ENCODE measurements at regions not wholly inside any gene's neighbourhood (a gene's known extent, or its start where the extent isn't known, plus 50 kb on each side); places are given as distances from the start of the nearest gene placed in this dataset.

DNA sequence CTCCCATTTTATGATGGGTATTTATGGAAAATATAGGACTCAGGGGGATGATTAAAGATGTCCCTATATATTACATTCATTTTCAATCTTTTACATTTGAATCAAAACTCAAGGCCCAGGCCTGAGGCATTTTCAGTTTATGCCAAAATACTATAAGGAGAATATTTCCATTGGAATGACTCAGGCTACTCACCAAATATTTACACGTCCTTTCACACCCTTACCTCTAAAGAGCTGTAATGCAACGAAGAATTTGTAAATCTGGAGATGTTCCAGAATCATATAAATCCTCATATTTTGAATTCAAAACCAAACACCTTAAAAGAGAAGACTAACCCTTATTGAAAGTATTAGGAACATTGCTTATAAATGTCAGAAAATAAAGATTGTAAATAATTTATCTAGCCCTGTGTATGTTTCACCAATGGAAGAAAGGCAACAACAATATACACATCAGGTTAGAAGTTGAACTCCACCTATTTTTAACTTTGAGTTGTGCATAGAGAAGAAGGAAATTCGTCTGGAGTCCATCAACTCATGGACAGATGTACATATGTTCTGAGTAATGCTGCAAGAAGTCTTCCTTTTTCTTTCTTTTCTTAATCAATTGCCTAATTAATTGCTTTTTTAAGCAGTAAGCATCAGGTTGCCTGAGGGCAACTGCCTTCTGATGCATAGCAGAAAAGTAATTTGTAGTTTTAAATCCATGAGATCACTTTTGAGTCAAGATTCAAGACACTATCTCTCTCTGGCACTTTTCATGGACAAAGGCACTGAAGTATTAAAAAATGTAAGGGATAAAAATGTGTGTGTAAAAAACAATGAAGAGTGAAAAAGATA lies 579.3 kb upstream of the RGMB start:
- Histone ChIP-seq H3K79me2 (ENCODE audit: control insufficient read depth in 1 of 2, insufficient read depth in 2 of 2, low read length in 2 of 2) (no peaks in the 10 kb centered on the region), H3K27me3 (replicated peaks in 1 of 4; ENCODE audit: control insufficient read depth in 3 of 4, extremely low read depth in 1 of 4, insufficient read depth in 3 of 4, low read length in 3 of 4) (no peaks in the 10 kb centered on the region), H2BK120ac (replicated peaks; ENCODE audit: low read depth, low read length) (no peak overlapping the region)
- no peak for TF ChIP-seq SIN3A (conservative IDR thresholded peaks at IDR 0.05 in 1 of 2, IDR thresholded peaks at IDR 0.05 in 1 of 2; ENCODE audit: low read depth in 1 of 2, low read length in 2 of 2)
- TF ChIP-seq HDAC2 (IDR thresholded peaks at IDR 0.05; ENCODE audit: borderline replicate concordance in 1 of 2, low read depth in 2 of 2, low read length in 2 of 2), result no peak
- TF ChIP-seq SP4 (IDR thresholded peaks at IDR 0.05; ENCODE audit: low read length), result no peak
- no peak for TF ChIP-seq POLR2A (IDR thresholded peaks at IDR 0.05; ENCODE audit: control extremely low read depth in 1 of 2, low read depth in 2 of 2, low read length in 2 of 2)
- TF ChIP-seq PHF8 (conservative IDR thresholded peaks at IDR 0.05; ENCODE audit: low read depth, low read length), result no peak
- no peak for TF ChIP-seq NANOG (IDR thresholded peaks at IDR 0.05; ENCODE audit: insufficient read depth, low read depth, low read length, poor library complexity, severe bottlenecking)
- TF ChIP-seq CEBPB (IDR thresholded peaks at IDR 0.05; ENCODE audit: low read depth, low read length), result no peak
- no peak for TF ChIP-seq JUND (IDR thresholded peaks at IDR 0.05; ENCODE audit: low read length)
- no peak for TF ChIP-seq CHD2 (IDR thresholded peaks at IDR 0.05; ENCODE audit: low read length)
- no peak for TF ChIP-seq RFX5 (IDR thresholded peaks at IDR 0.05; ENCODE audit: borderline replicate concordance, low read depth, low read length)
- TF ChIP-seq CREB1 (IDR thresholded peaks at IDR 0.05), result no peak
- no peak for TF ChIP-seq SIX5 (IDR thresholded peaks at IDR 0.05; ENCODE audit: low read depth, low read length)
- TF ChIP-seq RXRA (IDR thresholded peaks at IDR 0.05; ENCODE audit: insufficient read depth, low read depth, low read length), result no peak
- TF ChIP-seq NRF1 (IDR thresholded peaks at IDR 0.05; ENCODE audit: low read depth, low read length), result no peak

More for the DNA sequence above, 579.3 kb upstream of the RGMB start:
- no peak overlapping the region for H3K9ac ChIP-seq (replicated peaks in 1 of 4; ENCODE audit: extremely low read depth in 1 of 4, low read depth in 3 of 4, low read length in 3 of 4)
- no peak overlapping the region for H2BK12ac ChIP-seq (ENCODE audit: low read depth, low read length)
- no peak overlapping the region for H4K91ac ChIP-seq (replicated peaks; ENCODE audit: insufficient read length, low read length)
- H2AK5ac ChIP-seq (ENCODE audit: low read depth, low read length), result no peak overlapping the region
- H3K4me3 ChIP-seq (ENCODE audit: extremely low read depth in 1 of 4, insufficient read depth in 2 of 4, low read depth in 3 of 4, low read length in 4 of 4), result no peak overlapping the region
- no peak overlapping the region for H2BK20ac ChIP-seq (ENCODE audit: low read length)
- H3K23ac ChIP-seq (ENCODE audit: insufficient read length), result no peak overlapping the region
- no peaks in the 10 kb centered on the region for H3K9me3 ChIP-seq (ENCODE audit: insufficient read depth in 2 of 2, low read depth in 1 of 2, low read length in 1 of 2)
- H3K14ac ChIP-seq (ENCODE audit: insufficient read length), result no peak overlapping the region
- no peak overlapping the region for H4K5ac ChIP-seq (ENCODE audit: insufficient read length, low read depth, low read length)
- no peaks in the 10 kb centered on the region for H4K20me1 ChIP-seq (replicated peaks in 1 of 2; ENCODE audit: control insufficient read depth in 1 of 2, insufficient read depth in 2 of 2, low read length in 2 of 2)
- no peak overlapping the region for H3K56ac ChIP-seq (replicated peaks; ENCODE audit: insufficient read length, low read depth, low read length)
- CTCF ChIA-PET (ENCODE audit: partially characterized antibody), result no interaction called here
- no peak overlapping the region for H2BK5ac ChIP-seq (ENCODE audit: low read depth, low read length)
- FAIRE-seq (no peak), DNase-seq (ENCODE audit: low read depth in 1 of 2, low spot score in 2 of 2) (no peak)
- no peaks in the 10 kb centered on the region for H3K23me2 ChIP-seq (ENCODE audit: low read depth, low read length)
- H3K4me1 ChIP-seq (replicated peaks in 1 of 4; ENCODE audit: control insufficient read depth in 3 of 4, insufficient read depth in 4 of 4, low read length in 3 of 4), result peaks cover 0 to 2% (median 0%) of the 10 kb centered on the region in 4 experiments; a peak in 1 of 7 replicates
- no peak overlapping the region for H4K8ac ChIP-seq (ENCODE audit: extremely low read depth, insufficient read depth, low read length)
- no peaks in the 10 kb centered on the region for H3K79me1 ChIP-seq (ENCODE audit: low read depth, low read length)
- H3K36me3 ChIP-seq (ENCODE audit: control insufficient read depth in 2 of 4, insufficient read depth in 4 of 4, low read length in 3 of 4), result no peaks in the 10 kb centered on the region
- POLR2A ChIA-PET (ENCODE audit: partially characterized antibody), result no interaction called here
- H2BK15ac ChIP-seq (ENCODE audit: low read length), result no peak overlapping the region
- H3K4me2 ChIP-seq (ENCODE audit: insufficient read depth in 1 of 2, low read depth in 2 of 2, low read length in 2 of 2), result no peak overlapping the region
- no peak overlapping the region for H3K18ac ChIP-seq (ENCODE audit: extremely low read depth, low read length)
- no peak overlapping the region for H3K4ac ChIP-seq (replicated peaks; ENCODE audit: insufficient read length, low read depth, low read length)
- WGBS, 2 experiments (ENCODE audit: extremely low coverage in 1 of 2, insufficient coverage in 1 of 2, insufficient read length in 1 of 2, insufficient replicate concordance in 2 of 2, low coverage in 1 of 2, low lambda C conversion rate in 2 of 2, missing lambda C conversion rate in 1 of 2), result 84% methylated on average over 3 of the region's 3 CpGs; no CpG with 5 or more reads in 1 of the 2 experiments
- no peak overlapping the region for H3K27ac ChIP-seq (ENCODE audit: low read depth, low read length)
- H2AFZ ChIP-seq (ENCODE audit: low read length), result no peak overlapping the region

Measured in H1 (cell line).